ENCODE measurements at regions not wholly inside any gene's neighbourhood (a gene's known extent, or its start where the extent isn't known, plus 50 kb on each side); places are given as distances from the start of the nearest gene placed in this dataset.

- intact Hi-C loops (cut with micrococcal nuclease; ENCODE audit: unreplicated experiment), result no loop called here
- no peaks in the 10 kb centered on the region for H3K79me2 ChIP-seq (ENCODE audit: insufficient read depth, low read depth, low read length)
- no peaks in the 10 kb centered on the region for H3K36me3 ChIP-seq (ENCODE audit: insufficient read depth, low read length)
- TF ChIP-seq CTCF (conservative IDR thresholded peaks at IDR 0.05; ENCODE audit: low read length) (no peak), EZH2phosphoT487 (IDR thresholded peaks at IDR 0.05; ENCODE audit: borderline replicate concordance, low read depth, low read length) (no peak)
- H3K4me2 ChIP-seq (ENCODE audit: low read length), result no peak overlapping the region
- no peak overlapping the region for H3K27ac ChIP-seq (ENCODE audit: low read depth, low read length, poor library complexity, severe bottlenecking)
- BruUV-seq (replicated peaks), result no TSS peak
- H3K9me3 ChIP-seq (ENCODE audit: low read length), result no peaks in the 10 kb centered on the region
- ChIA-PET POLR2A (no interaction called here), CTCF (ENCODE audit: unreplicated experiment) (no interaction called here)
- H3K4me3 ChIP-seq (ENCODE audit: low read depth, low read length, poor library complexity, severe bottlenecking), result no peak overlapping the region
- no peak overlapping the region for H2AFZ ChIP-seq (ENCODE audit: low read length)
- no peak for DNase-seq (ENCODE audit: low spot score)
- H4K20me1 ChIP-seq (ENCODE audit: insufficient read depth, low read length), result no peaks in the 10 kb centered on the region
- no peaks in the 10 kb centered on the region for H3K9me2 ChIP-seq (ENCODE audit: insufficient read depth, low read length)
- no peaks in the 10 kb centered on the region for H3K4me1 ChIP-seq (ENCODE audit: insufficient read depth, low read length, poor library complexity, severe bottlenecking)
Measured at GRCh38 chr16:73707863-73708262, 588.8 kb upstream of the PSMD7 start.

GRCh38 chr16:73703891-73704290 is 592.7 kb upstream of the PSMD7 start:
- Histone ChIP-seq H3K4me3 (ENCODE audit: low read depth, low read length, poor library complexity, severe bottlenecking) (no peak overlapping the region), H3K4me2 (ENCODE audit: low read length) (no peak overlapping the region), H3K27ac (ENCODE audit: low read depth, low read length, poor library complexity, severe bottlenecking) (no peak overlapping the region), H3K9me3 (ENCODE audit: low read length) (no peaks in the 10 kb centered on the region), H3K36me3 (ENCODE audit: insufficient read depth, low read length) (no peaks in the 10 kb centered on the region), H2AFZ (ENCODE audit: low read length) (no peak overlapping the region), H3K79me2 (ENCODE audit: insufficient read depth, low read depth, low read length) (no peaks in the 10 kb centered on the region), H3K9me2 (ENCODE audit: insufficient read depth, low read length) (no peaks in the 10 kb centered on the region), H3K4me1 (ENCODE audit: insufficient read depth, low read length, poor library complexity, severe bottlenecking) (no peaks in the 10 kb centered on the region), H4K20me1 (ENCODE audit: insufficient read depth, low read length) (no peaks in the 10 kb centered on the region)
- intact Hi-C loops (cut with micrococcal nuclease; ENCODE audit: unreplicated experiment), result no loop called here
- DNase-seq (ENCODE audit: low spot score), result no peak
- ChIA-PET POLR2A (no interaction called here), CTCF (ENCODE audit: unreplicated experiment) (no interaction called here)
- no TSS peak for BruUV-seq (replicated peaks)
- no peak for TF ChIP-seq CTCF (conservative IDR thresholded peaks at IDR 0.05; ENCODE audit: low read length)
- TF ChIP-seq EZH2phosphoT487 (IDR thresholded peaks at IDR 0.05; ENCODE audit: borderline replicate concordance, low read depth, low read length), result no peak

- Histone ChIP-seq H4K20me1 (ENCODE audit: insufficient read depth, low read length) (no peaks in the 10 kb centered on the region), H3K9me3 (ENCODE audit: low read length) (no peaks in the 10 kb centered on the region), H3K4me2 (ENCODE audit: low read length) (no peak overlapping the region), H3K36me3 (ENCODE audit: insufficient read depth, low read length) (no peaks in the 10 kb centered on the region), H3K79me2 (ENCODE audit: insufficient read depth, low read depth, low read length) (no peaks in the 10 kb centered on the region), H3K4me1 (ENCODE audit: insufficient read depth, low read length, poor library complexity, severe bottlenecking) (no peaks in the 10 kb centered on the region), H3K27ac (ENCODE audit: low read depth, low read length, poor library complexity, severe bottlenecking) (no peak overlapping the region), H3K4me3 (ENCODE audit: low read depth, low read length, poor library complexity, severe bottlenecking) (no peak overlapping the region), H2AFZ (ENCODE audit: low read length) (no peak overlapping the region), H3K9me2 (ENCODE audit: insufficient read depth, low read length) (no peaks in the 10 kb centered on the region)
- TF ChIP-seq CTCF (conservative IDR thresholded peaks at IDR 0.05; ENCODE audit: low read length) (no peak), EZH2phosphoT487 (IDR thresholded peaks at IDR 0.05; ENCODE audit: borderline replicate concordance, low read depth, low read length) (no peak)
- CTCF ChIA-PET (ENCODE audit: unreplicated experiment), result no interaction called here
- BruUV-seq (replicated peaks), result no TSS peak
- POLR2A ChIA-PET, result no interaction called here
- DNase-seq (ENCODE audit: low spot score), result no peak
- intact Hi-C loops (cut with micrococcal nuclease; ENCODE audit: unreplicated experiment), result no loop called here
Measured at GRCh38 chr16:73697336-73697735, 599.3 kb upstream of the PSMD7 start.

Data from OCI-LY7 (cell line).